Ovary (tissue), 7 donors: ENCODE measurements at regions not wholly inside any gene's neighbourhood (a gene's known extent, or its start where the extent isn't known, plus 50 kb on each side); places are given as distances from the start of the nearest gene placed in this dataset.

ENCODE experiments used
- DNase-seq, 5 donors: peaks; one replicate each; pipeline ENCODE4 v3.0.0-alpha.2; 2019 to 2020
- H3K27ac ChIP-seq, 2 donors: fragments of 200-600 bp; one replicate each; pipeline versions ENCODE4 v1.5.1 to v1.8.0; 2019 to 2022
- H3K27me3 ChIP-seq: fragments of 200-600 bp; one replicate; pipeline ENCODE4 v1.8.0; 2022
- H3K36me3 ChIP-seq: fragments of 200-600 bp; sonication (generic); one replicate; pipeline ENCODE4 v1.5.1; 2019
- H3K4me1 ChIP-seq: one replicate; pipeline ENCODE4 v1.8.1; 2013; ENCODE audit warnings: mild to moderate bottlenecking, moderate library complexity; ENCODE audit not compliant: insufficient read depth
- H3K4me3 ChIP-seq: fragments of 200-600 bp; sonication (generic); one replicate; pipeline ENCODE4 v1.5.1; 2017
- H3K9me3 ChIP-seq, 2 donors: fragments of 200-600 bp in 1 of 2; sonication (generic) in 1 of 2; one replicate each; pipeline versions ENCODE4 v1.5.1 to v1.8.1; 2013 to 2019; ENCODE audit warnings: mild to moderate bottlenecking in 1 of 2, moderate library complexity in 1 of 2
- CTCF ChIP-seq, 3 donors: fragments of 450-650 bp in 2 of 3; fragments of 200-600 bp in 1 of 3; IDR thresholded peaks; one replicate each; pipeline versions ENCODE4 v1.5.1 to v1.8.0; 2016 to 2022; ENCODE audit warnings: antibody characterized with exemption in 3 of 3, mild to moderate bottlenecking in 1 of 3
- EP300 ChIP-seq: sonication (generic); formaldehyde crosslinking; IDR thresholded peaks from one replicate; pipeline ENCODE4 v1.6.1; 2017; ENCODE audit warnings: antibody characterized with exemption
- POLR2A ChIP-seq: fragments of 450-650 bp; IDR thresholded peaks from one replicate; pipeline ENCODE4 v1.6.1; 2017; ENCODE audit warnings: antibody characterized with exemption, mild to moderate bottlenecking, moderate library complexity
- WGBS, 3 donors: extraction: QIAGEN DNeasy Blood & Tissue Kit in 1 of 3; methylation state at CpG; one replicate each; pipeline versions ENCODE4 v1.1.5 to v1.1.7; 2013 to 2017; 5-methylcytosine and 5-hydroxymethylcytosine counted together
- intact Hi-C, 4 donors: fragments of 100-400 bp; cut with DNase I; formaldehyde crosslinking; loops; one replicate each; pipeline versions ENCODE4 v1.11.0 to v1.15.1; 2022 to 2023
- donor health status: DM: no; HTN: no; CAD: no; lungs with moderate emphysema.
- donor health status: DM: no; HTN: no; CAD: no.
- donor health status: Bipolar disorder and iron deficiency.
- donor health status: DM: no; HTN: no; CAD: no.
- donor health status: DM: yes; HTN: yes; CAD: no.

GRCh38 chr16:86374603-86375130 lies 135.7 kb upstream of the FOXF1 start:
- no peak overlapping the region for H3K27ac ChIP-seq
- WGBS, 3 donors = 79 to 91% (median 91%) methylated on average over 6 of the region's 6 CpGs

GRCh38 chr16:86375364-86375763 lies 135.0 kb upstream of the FOXF1 start:
- H3K4me1 ChIP-seq = no peaks in the 10 kb centered on the region
- H3K27ac ChIP-seq = no peak overlapping the region
- intact Hi-C loops = no loop called here
- no peak overlapping the region for H3K4me3 ChIP-seq
- 83 to 89% (median 84%) methylated on average over 5 of the region's 5 CpGs for WGBS, 3 donors
- no peaks in the 10 kb centered on the region for H3K36me3 ChIP-seq
- no peak for DNase-seq
- H3K27me3 ChIP-seq = no peaks in the 10 kb centered on the region
- TF ChIP-seq POLR2A (no peak), CTCF (IDR thresholded peaks at IDR 0.05) (no peak), EP300 (no peak)
- no peaks in the 10 kb centered on the region for H3K9me3 ChIP-seq

More at GRCh38 chr16:86374603-86375130, 135.7 kb upstream of the FOXF1 start:
- Histone ChIP-seq H3K27me3 (no peaks in the 10 kb centered on the region), H3K4me1 (no peaks in the 10 kb centered on the region), H3K4me3 (no peak overlapping the region), H3K9me3 (no peaks in the 10 kb centered on the region), H3K36me3 (no peaks in the 10 kb centered on the region)
- no peak for DNase-seq
- intact Hi-C loops = no loop called here
- no peak for TF ChIP-seq POLR2A
- TF ChIP-seq EP300 = no peak
- no peak for TF ChIP-seq CTCF (IDR thresholded peaks at IDR 0.05)

- TF ChIP-seq CTCF (IDR thresholded peaks at IDR 0.05) (no peak), EP300 (no peak), POLR2A (no peak)
- Histone ChIP-seq H3K4me1 (no peaks in the 10 kb centered on the region), H3K4me3 (no peak overlapping the region), H3K27me3 (no peaks in the 10 kb centered on the region), H3K27ac (no peak overlapping the region), H3K36me3 (no peaks in the 10 kb centered on the region), H3K9me3 (no peaks in the 10 kb centered on the region)
- 54 to 66% (median 61%) methylated on average over 9 of the region's 9 CpGs for WGBS, 3 donors
- intact Hi-C loops = no loop called here
- DNase-seq = no peak
These were observed 134.5 kb upstream of the FOXF1 start for GRCh38 chr16:86375851-86376250.

- H3K4me1 ChIP-seq = no peaks in the 10 kb centered on the region
- no peaks in the 10 kb centered on the region for H3K36me3 ChIP-seq
- H3K4me3 ChIP-seq = no peak overlapping the region
- no peak overlapping the region for H3K27ac ChIP-seq
- H3K9me3 ChIP-seq = no peaks in the 10 kb centered on the region
- no peaks in the 10 kb centered on the region for H3K27me3 ChIP-seq
- TF ChIP-seq CTCF (IDR thresholded peaks at IDR 0.05) (no peak), EP300 (no peak), POLR2A (no peak)
- 78 to 96% (median 79%) methylated on average over 4 of the region's 4 CpGs for WGBS, 3 donors
- intact Hi-C loops = no loop called here
- no peak for DNase-seq
These were observed 133.5 kb upstream of the FOXF1 start for GRCh38 chr16:86376837-86377236.
